ENCODE measurements at regions not wholly inside any gene's neighbourhood (a gene's known extent, or its start where the extent isn't known, plus 50 kb on each side); places are given as distances from the start of the nearest gene placed in this dataset.

DNA sequence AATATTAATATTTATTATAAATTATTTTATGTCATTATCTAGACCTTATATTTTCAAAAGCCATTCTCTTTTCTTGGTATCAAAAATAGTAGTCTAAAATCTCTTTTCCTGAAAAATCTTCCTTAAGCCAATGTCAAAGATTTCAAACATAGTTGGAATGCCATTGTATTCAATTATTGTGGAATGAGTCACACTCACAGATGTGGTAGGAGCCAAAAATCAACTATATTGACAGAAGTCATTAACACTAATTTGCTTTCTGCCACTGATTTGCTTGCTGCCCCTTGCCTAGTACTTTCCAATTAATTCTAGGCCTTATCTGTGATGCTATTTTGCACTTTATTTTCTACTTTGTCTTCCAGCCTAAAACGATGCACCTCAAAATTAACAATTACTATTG is 1326.3 kb upstream of the GJE1 start:
- TF ChIP-seq POLR2A (IDR thresholded peaks at IDR 0.05): no peak
- TF ChIP-seq, protein P1, sequence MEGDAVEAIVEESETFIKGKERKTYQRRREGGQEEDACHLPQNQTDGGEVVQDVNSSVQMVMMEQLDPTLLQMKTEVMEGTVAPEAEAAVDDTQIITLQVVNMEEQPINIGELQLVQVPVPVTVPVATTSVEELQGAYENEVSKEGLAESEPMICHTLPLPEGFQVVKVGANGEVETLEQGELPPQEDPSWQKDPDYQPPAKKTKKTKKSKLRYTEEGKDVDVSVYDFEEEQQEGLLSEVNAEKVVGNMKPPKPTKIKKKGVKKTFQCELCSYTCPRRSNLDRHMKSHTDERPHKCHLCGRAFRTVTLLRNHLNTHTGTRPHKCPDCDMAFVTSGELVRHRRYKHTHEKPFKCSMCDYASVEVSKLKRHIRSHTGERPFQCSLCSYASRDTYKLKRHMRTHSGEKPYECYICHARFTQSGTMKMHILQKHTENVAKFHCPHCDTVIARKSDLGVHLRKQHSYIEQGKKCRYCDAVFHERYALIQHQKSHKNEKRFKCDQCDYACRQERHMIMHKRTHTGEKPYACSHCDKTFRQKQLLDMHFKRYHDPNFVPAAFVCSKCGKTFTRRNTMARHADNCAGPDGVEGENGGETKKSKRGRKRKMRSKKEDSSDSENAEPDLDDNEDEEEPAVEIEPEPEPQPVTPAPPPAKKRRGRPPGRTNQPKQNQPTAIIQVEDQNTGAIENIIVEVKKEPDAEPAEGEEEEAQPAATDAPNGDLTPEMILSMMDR (IDR thresholded peaks at IDR 0.05): no peak
